Cardiac fibroblast (primary cell): ENCODE measurements at regions not wholly inside any gene's neighbourhood (a gene's known extent, or its start where the extent isn't known, plus 50 kb on each side); places are given as distances from the start of the nearest gene placed in this dataset.
A peak's percentile ranks its signal among the peaks of the same experiment; 100 is the strongest.

ENCODE experiments used
- DNase-seq, 2 donors: peaks; one replicate each; pipeline versions ENCODE4 v3.0.0 to v3.0.0-alpha.2; 2010; ENCODE audit warnings: low read depth in 2 of 2
- H3K4me3 ChIP-seq, 2 donors: replicated peaks in 1 of 2; 1 replicate in 1 of 2; 2 replicates in 1 of 2; pipeline ENCODE4 v1.5.1; 2011; ENCODE audit warnings: low read depth in 2 of 2, low read length in 2 of 2, mild to moderate bottlenecking in 2 of 2, moderate library complexity in 1 of 2
- CTCF ChIP-seq: IDR thresholded peaks from one replicate; pipeline ENCODE4 v1.5.1; 2011; ENCODE audit warnings: low read depth, mild to moderate bottlenecking, low read length, inconsistent platforms

DNA sequence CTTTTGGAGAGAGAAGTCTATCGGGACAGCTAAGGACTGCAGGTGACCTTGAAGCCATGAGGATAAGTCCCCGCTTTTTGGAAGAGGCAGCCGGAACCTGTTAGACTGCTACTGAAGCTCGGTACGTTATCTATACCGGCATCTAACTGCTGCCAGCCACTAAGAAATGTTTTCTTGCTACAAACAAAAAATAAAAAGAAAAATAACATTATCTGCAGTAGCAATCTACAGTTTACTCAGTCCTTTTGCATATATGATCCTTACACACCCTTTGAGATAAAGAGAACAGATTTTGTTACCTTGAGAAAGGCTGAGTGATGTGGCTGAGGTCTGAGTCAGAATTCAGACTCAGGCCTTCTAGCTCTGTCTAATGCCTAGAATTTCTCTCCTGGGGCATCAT lies 314.6 kb downstream of the CDH26 start:
- H3K4me3 ChIP-seq, result no peak overlapping the region
- DNase-seq, result no peak
- no peak for TF ChIP-seq CTCF

- TF ChIP-seq CTCF, result no peak
- no peak overlapping the region for H3K4me3 ChIP-seq
- DNase-seq, result no peak
Measured at GRCh38 chr20:60274717-60275116, 316.5 kb downstream of the CDH26 start.

DNA sequence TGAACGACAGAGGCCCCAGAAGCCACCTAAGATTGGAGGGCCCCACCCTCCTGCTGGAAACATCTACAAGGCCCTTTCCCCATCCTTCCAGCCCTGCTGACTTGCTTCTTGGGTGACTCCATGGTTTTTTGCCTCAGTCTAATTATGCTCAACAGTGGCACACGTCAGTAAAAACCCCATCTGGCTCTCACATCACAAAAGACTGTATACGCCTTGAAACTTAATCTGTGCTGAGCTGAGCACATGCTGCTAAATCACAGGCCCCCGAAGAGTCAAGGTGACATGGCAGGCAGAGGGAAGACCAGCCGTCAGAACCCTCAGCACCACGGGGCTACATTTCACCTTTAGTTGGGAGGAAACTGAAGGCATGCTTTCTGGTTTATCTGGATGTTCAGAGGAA lies 323.1 kb downstream of the CDH26 start:
- DNase-seq, result no peak
- no peak overlapping the region for H3K4me3 ChIP-seq
- no peak for TF ChIP-seq CTCF

- peak in 1 of 2 donors; percentile 8 for DNase-seq
- no peak overlapping the region for H3K4me3 ChIP-seq
- no peak for TF ChIP-seq CTCF
Measured at GRCh38 chr20:60283281-60283680, 325.1 kb downstream of the CDH26 start.

GRCh38 chr20:60286764-60287163 lies 328.5 kb downstream of the CDH26 start:
- no peak for TF ChIP-seq CTCF
- no peak overlapping the region for H3K4me3 ChIP-seq
- DNase-seq, result no peak

- DNase-seq, result no peak
- no peak overlapping the region for H3K4me3 ChIP-seq
- TF ChIP-seq CTCF, result no peak
Measured at GRCh38 chr20:60288945-60289344, 330.7 kb downstream of the CDH26 start.

GRCh38 chr20:60292001-60292520 lies 333.8 kb downstream of the CDH26 start:
- no peak for DNase-seq
- no peak for TF ChIP-seq CTCF
- H3K4me3 ChIP-seq, result no peak overlapping the region
